ENCODE measurements at regions not wholly inside any gene's neighbourhood (a gene's known extent, or its start where the extent isn't known, plus 50 kb on each side); places are given as distances from the start of the nearest gene placed in this dataset.

DNA sequence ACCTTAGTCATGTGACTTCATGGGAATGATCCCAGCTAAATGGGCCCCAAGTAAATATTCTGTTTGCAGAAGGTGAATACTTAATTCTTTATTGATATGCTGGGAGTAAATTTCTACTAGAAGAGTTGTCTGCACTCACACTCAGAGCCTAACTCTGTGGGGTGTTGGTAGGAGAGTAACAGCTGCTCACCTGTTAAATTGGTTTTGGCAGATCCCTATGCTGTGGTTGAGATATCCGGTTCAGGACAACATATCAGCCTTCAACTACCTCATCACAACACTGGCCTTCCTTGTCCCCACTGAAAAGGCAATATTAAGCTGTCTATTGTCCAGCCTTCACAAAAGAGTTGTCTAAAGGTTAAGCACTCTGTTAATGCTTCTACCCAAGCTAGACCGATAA is 738.3 kb downstream of the INHBA start:
- peaks cover 4% of the 10 kb centered on the region for H3K4me1 ChIP-seq (ENCODE audit: low read depth)
- H3K36me3 ChIP-seq, result no peaks in the 10 kb centered on the region
- no peaks in the 10 kb centered on the region for H3K27me3 ChIP-seq
- H3K27ac ChIP-seq, result no peak overlapping the region
- TF ChIP-seq, protein P1, sequence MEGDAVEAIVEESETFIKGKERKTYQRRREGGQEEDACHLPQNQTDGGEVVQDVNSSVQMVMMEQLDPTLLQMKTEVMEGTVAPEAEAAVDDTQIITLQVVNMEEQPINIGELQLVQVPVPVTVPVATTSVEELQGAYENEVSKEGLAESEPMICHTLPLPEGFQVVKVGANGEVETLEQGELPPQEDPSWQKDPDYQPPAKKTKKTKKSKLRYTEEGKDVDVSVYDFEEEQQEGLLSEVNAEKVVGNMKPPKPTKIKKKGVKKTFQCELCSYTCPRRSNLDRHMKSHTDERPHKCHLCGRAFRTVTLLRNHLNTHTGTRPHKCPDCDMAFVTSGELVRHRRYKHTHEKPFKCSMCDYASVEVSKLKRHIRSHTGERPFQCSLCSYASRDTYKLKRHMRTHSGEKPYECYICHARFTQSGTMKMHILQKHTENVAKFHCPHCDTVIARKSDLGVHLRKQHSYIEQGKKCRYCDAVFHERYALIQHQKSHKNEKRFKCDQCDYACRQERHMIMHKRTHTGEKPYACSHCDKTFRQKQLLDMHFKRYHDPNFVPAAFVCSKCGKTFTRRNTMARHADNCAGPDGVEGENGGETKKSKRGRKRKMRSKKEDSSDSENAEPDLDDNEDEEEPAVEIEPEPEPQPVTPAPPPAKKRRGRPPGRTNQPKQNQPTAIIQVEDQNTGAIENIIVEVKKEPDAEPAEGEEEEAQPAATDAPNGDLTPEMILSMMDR (IDR thresholded peaks at IDR 0.05; ENCODE audit: low read depth, low read length), result no peak
- no peak for DNase-seq (ENCODE audit: low read depth in 1 of 2, low spot score in 1 of 2)
- H3K9me3 ChIP-seq (ENCODE audit: low read depth), result no peaks in the 10 kb centered on the region
- H3K4me3 ChIP-seq, result no peak overlapping the region

DNA sequence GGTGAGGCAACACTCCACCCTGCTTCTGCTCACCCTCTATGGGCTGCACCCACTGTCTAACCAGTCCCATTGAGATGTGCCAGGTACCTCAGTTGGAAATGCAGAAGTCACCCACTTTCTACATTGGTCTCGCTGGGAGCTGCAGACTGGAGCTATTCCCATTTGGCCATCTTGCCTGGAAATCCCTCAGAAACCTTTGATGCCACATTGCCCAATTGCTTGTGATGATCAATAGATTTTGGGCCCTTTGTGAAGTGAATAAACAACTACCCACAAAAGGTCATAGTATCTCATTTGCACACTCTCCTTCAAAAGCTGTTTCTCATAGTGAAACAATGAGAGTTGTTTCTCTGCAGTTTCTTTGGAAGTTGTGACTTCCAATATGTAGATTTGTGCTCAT is 742.9 kb downstream of the INHBA start:
- Histone ChIP-seq H3K27ac (no peak overlapping the region), H3K36me3 (no peaks in the 10 kb centered on the region), H3K4me3 (no peak overlapping the region), H3K9me3 (ENCODE audit: low read depth) (no peaks in the 10 kb centered on the region), H3K4me1 (ENCODE audit: low read depth) (peaks cover 5% of the 10 kb centered on the region), H3K27me3 (no peaks in the 10 kb centered on the region)
- DNase-seq (ENCODE audit: low read depth in 1 of 2, low spot score in 1 of 2), result no peak
- TF ChIP-seq, protein P1 (IDR thresholded peaks at IDR 0.05; ENCODE audit: low read depth, low read length), result no peak

DNA sequence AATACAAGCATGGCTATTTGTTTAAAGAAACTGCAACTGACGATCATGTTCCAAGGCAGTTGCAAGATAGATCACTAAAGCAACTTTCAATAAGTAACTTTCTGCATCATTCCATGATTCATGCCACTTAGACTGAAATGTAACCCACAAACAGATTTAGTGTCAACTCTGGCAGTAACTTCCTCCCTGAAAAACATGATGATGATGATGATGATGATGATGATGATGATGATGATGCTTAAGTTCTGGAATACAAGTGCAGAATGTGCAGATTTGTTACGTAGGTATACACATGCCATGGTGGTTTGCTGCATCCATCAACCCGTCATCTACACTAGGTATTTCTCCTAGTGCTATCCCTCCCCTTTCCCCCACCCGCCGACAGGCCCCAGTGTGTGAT is 754.7 kb downstream of the INHBA start:
- Histone ChIP-seq H3K27me3 (no peaks in the 10 kb centered on the region), H3K4me3 (no peak overlapping the region), H3K4me1 (ENCODE audit: low read depth) (no peaks in the 10 kb centered on the region), H3K27ac (no peak overlapping the region), H3K9me3 (ENCODE audit: low read depth) (no peaks in the 10 kb centered on the region), H3K36me3 (no peaks in the 10 kb centered on the region)
- TF ChIP-seq, protein P1 (IDR thresholded peaks at IDR 0.05; ENCODE audit: low read depth, low read length), result no peak
- no peak for DNase-seq (ENCODE audit: low read depth in 1 of 2, low spot score in 1 of 2)

DNA sequence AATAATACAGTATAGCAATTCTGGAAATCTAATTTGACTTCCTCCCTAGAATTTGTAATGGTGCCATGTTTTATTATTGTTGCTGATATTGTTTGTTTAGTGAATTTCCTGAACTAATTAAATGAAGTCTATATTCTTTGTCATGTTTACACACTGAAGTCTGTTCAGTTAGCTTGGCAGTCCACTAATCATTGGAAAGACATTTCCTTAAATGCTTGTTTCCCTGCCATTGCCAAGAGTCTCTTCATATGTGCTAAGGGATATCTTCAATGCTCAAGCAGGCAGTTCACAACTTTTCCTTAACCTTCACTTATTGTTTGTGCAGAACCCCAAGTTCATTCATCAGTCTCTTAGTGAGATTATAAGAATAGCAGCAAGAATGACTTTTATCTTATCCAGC is 755.3 kb downstream of the INHBA start:
- DNase-seq (ENCODE audit: low read depth in 1 of 2, low spot score in 1 of 2), result no peak
- Histone ChIP-seq H3K36me3 (no peaks in the 10 kb centered on the region), H3K27me3 (no peaks in the 10 kb centered on the region), H3K27ac (no peak overlapping the region), H3K4me1 (ENCODE audit: low read depth) (no peaks in the 10 kb centered on the region), H3K9me3 (ENCODE audit: low read depth) (no peaks in the 10 kb centered on the region), H3K4me3 (no peak overlapping the region)
- TF ChIP-seq, protein P1 (IDR thresholded peaks at IDR 0.05; ENCODE audit: low read depth, low read length), result no peak

DNA sequence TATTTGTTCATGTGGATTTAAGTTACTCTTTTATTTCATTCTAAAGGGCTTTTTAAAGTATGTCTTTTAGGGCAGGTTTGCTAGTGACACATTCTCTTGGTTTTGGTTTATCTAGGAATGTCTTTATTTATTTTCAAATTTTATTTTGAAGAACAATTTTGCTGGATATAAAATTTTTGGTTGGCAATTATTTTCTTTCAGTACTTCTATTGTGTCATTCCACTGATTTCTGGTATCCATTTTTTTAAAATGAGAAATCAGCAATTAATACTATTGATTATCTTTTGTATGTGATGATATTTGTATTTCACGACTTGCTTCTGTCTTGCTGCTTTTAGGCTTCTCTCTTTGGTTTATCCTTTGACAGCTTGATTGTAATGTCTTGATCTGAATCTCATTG is 756.3 kb downstream of the INHBA start:
- TF ChIP-seq, protein P1 (IDR thresholded peaks at IDR 0.05; ENCODE audit: low read depth, low read length), result no peak
- no peaks in the 10 kb centered on the region for H3K36me3 ChIP-seq
- no peaks in the 10 kb centered on the region for H3K4me1 ChIP-seq (ENCODE audit: low read depth)
- no peak for DNase-seq (ENCODE audit: low read depth in 1 of 2, low spot score in 1 of 2)
- no peak overlapping the region for H3K27ac ChIP-seq
- H3K9me3 ChIP-seq (ENCODE audit: low read depth), result no peaks in the 10 kb centered on the region
- no peak overlapping the region for H3K4me3 ChIP-seq
- H3K27me3 ChIP-seq, result no peaks in the 10 kb centered on the region

DNA sequence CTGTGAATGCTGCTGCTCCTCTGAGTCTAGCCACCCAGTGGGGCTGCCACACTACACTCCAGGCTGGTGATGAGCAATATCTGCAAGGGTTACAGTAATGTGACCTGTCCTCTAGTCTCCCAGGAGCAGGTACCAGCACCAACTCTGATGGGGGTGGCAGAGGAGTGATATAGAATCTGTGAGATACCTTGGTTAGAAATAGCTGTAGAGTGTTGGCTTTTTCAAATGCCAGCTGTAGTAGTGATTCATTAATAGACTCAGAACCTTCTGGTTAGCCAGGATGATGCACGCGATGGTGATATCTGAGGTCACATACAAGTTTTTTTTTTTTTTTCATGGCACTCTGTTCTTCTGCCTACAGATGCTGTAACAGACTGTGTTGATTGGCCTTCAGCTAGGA is 757.1 kb downstream of the INHBA start:
- Histone ChIP-seq H3K4me1 (ENCODE audit: low read depth) (no peaks in the 10 kb centered on the region), H3K27me3 (no peaks in the 10 kb centered on the region), H3K27ac (no peak overlapping the region), H3K36me3 (no peaks in the 10 kb centered on the region), H3K9me3 (ENCODE audit: low read depth) (no peaks in the 10 kb centered on the region), H3K4me3 (no peak overlapping the region)
- no peak for DNase-seq (ENCODE audit: low read depth in 1 of 2, low spot score in 1 of 2)
- TF ChIP-seq, protein P1 (IDR thresholded peaks at IDR 0.05; ENCODE audit: low read depth, low read length), result no peak
